ENCODE measurements at regions not wholly inside any gene's neighbourhood (a gene's known extent, or its start where the extent isn't known, plus 50 kb on each side); places are given as distances from the start of the nearest gene placed in this dataset.

DNA sequence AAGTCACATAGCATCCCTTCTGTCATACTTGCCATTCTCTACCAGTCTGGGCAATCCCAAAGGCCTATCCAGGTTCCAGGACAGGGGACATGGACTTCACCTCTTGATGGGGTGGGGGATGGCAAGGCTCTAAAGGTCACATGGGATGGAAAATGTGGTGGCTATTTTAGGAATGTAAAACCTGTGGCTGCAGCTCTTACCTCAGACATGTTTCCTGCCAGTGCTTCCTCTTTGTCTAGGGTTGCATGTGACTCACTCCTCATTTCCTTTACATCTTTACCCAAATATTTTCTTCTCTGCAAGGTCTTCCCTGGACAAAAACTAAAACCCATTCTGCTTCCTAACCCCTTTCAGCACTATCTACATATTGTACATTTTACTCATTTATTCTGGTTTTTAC is 135.7 kb downstream of the BTBD3 start:
- no peak for DNase-seq (ENCODE audit: extremely low spot score)
- TF ChIP-seq, protein P1, sequence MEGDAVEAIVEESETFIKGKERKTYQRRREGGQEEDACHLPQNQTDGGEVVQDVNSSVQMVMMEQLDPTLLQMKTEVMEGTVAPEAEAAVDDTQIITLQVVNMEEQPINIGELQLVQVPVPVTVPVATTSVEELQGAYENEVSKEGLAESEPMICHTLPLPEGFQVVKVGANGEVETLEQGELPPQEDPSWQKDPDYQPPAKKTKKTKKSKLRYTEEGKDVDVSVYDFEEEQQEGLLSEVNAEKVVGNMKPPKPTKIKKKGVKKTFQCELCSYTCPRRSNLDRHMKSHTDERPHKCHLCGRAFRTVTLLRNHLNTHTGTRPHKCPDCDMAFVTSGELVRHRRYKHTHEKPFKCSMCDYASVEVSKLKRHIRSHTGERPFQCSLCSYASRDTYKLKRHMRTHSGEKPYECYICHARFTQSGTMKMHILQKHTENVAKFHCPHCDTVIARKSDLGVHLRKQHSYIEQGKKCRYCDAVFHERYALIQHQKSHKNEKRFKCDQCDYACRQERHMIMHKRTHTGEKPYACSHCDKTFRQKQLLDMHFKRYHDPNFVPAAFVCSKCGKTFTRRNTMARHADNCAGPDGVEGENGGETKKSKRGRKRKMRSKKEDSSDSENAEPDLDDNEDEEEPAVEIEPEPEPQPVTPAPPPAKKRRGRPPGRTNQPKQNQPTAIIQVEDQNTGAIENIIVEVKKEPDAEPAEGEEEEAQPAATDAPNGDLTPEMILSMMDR (IDR thresholded peaks at IDR 0.05; ENCODE audit: control extremely low read depth, extremely low read depth, low read depth, missing control alignments): no peak
- CTCF ChIA-PET: no interaction called here
- POLR2A ChIA-PET: no interaction called here

DNA sequence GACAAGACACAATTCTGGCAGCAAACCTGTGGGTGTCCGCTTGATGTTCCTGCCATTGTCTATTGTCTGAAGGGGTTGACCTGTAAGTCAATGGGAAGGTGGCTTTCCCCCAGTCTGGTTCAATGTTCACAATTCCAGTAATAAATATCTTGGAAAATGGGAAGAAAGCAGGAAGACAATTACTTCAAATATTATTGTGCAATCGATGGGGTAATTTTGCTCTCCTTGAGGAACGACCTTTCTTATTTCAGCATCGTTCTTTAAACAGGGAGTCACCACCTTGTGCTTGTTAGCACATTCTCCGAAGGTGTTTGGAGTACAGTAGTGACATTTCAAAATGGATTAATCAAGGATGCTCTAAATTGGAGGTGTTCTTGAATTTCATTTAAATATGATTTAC is 136.9 kb downstream of the BTBD3 start:
- TF ChIP-seq, protein P1 (IDR thresholded peaks at IDR 0.05; ENCODE audit: control extremely low read depth, extremely low read depth, low read depth, missing control alignments): no peak
- ChIA-PET CTCF (no interaction called here), POLR2A (no interaction called here)
- no peak for DNase-seq (ENCODE audit: extremely low spot score)

DNA sequence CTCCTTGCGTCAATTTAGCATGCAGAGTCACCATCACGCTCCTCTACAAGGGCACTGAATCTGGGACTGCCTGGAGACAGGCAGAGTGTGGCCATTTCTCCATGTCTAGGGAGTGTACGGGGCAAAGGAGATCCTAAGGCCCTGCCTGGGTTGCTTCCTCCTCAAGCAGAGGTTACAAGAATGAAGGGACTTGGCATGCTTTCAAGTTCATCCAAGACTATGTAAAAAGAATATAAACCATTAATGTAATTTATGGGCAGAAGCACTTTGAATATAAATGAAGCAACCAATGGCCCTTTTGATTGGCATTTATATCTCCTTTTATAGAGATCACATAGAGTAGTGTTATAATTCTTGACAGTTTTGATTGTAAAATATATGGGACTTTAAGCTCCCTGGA is 137.5 kb downstream of the BTBD3 start:
- POLR2A ChIA-PET: no interaction called here
- TF ChIP-seq, protein P1 (IDR thresholded peaks at IDR 0.05; ENCODE audit: control extremely low read depth, extremely low read depth, low read depth, missing control alignments): no peak
- DNase-seq (ENCODE audit: extremely low spot score): no peak
- CTCF ChIA-PET: interaction anchor here (0.7 kb wide), 1 partner anchor 10 kb away, joined by 3 read pairs; no protein-coding TSS in a partner anchor

DNA sequence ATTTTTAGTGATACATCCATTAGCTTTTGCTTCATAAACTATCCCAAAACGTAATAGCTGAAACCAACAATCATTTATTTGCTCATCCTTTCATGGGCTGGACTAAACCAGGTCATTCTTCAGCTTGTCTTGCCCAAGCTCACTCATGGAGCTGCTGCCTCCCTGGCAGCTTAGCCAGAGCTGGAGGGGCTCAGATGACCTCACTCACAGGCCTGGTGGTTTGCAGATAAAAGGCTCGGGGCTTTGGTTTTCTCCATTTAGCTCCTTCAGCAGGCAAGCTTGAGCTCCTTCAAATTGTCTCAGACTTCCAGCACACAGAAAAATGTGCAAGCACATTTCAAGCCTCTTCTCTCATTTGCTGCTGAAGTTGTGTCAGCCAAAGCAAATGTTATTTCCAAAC is 139.1 kb downstream of the BTBD3 start:
- DNase-seq (ENCODE audit: extremely low spot score): no peak
- ChIA-PET CTCF (no interaction called here), POLR2A (no interaction called here)

DNA sequence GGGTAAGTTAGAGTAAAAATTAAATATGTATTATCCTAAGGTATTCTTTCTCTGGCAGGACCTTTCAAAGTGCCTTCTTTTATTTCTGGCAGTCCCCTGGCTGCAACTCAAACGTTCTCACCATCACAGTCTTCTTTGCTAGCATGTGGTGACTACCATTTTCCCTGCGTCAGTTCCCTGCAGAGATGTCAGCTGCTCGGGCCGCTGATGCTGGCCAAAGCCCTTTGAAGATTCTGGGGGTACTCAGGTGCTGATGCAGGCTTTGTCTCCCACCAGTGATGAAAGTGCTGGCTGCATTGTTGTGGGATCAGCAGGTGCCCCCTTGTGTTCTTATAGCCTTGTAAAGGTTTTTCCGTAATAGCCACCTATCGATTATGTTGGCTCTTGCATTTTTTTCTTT is 140.1 kb downstream of the BTBD3 start:
- CTCF ChIA-PET: interaction anchor here (0.8 kb wide), 1 partner anchor 45 kb away, joined by 3 read pairs; no protein-coding TSS in a partner anchor
- DNase-seq (ENCODE audit: extremely low spot score): no peak
- TF ChIP-seq, protein P1 (IDR thresholded peaks at IDR 0.05; ENCODE audit: control extremely low read depth, extremely low read depth, low read depth, missing control alignments): no peak
- POLR2A ChIA-PET: no interaction called here

More for the DNA sequence above, 139.1 kb downstream of the BTBD3 start:
- TF ChIP-seq, protein P1 (IDR thresholded peaks at IDR 0.05; ENCODE audit: control extremely low read depth, extremely low read depth, low read depth, missing control alignments): no peak

DNA sequence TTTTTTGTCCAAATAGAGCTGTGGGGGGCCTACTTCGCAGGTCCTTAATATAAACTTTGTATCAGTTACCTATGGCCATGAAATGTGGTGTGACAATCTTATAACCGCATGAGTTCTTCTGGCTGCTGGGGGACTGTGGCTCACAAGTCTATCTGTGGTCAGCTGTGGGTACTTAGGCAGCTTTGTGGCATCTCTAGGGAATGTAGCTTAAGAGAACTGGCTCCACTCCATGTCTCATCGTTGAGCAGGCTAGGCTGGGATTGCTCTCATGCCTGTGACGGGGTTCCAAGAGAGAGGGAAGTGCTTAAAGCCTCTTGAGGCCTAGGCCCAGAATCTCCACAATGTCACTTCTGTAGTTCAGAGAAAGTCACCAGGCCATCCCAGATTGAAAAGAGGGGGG is 140.5 kb downstream of the BTBD3 start:
- DNase-seq (ENCODE audit: extremely low spot score): no peak
- CTCF ChIA-PET: interaction anchor here (0.8 kb wide), 1 partner anchor 45 kb away, joined by 3 read pairs; no protein-coding TSS in a partner anchor
- POLR2A ChIA-PET: no interaction called here
- TF ChIP-seq, protein P1 (IDR thresholded peaks at IDR 0.05; ENCODE audit: control extremely low read depth, extremely low read depth, low read depth, missing control alignments): no peak

DNA sequence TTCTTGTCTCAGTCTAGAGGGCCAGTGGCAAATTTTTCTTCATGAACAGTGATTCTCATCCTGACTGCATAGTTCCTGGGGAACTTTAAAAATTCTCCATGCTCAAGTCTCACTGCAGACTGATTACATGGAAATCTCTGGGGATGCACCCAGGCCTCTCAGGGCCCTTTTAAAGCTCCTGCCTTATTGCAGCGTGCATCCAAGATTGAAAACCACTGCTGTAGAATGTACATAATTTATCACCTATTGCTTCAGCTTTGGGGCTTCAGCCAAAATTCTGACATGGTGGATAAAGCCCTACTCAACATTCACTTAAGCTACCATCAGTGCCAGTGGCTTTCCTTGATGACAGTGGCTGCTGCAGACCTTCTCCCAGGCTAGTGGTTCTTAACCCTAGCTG is 143.8 kb downstream of the BTBD3 start:
- no peak for DNase-seq (ENCODE audit: extremely low spot score)
- ChIA-PET CTCF (interaction anchor here (0.7 to 1.7 kb wide), 2 partner anchors 8 to 49 kb away, joined by 3 to 4 read pairs; no protein-coding TSS in a partner anchor), POLR2A (no interaction called here)
- TF ChIP-seq, protein P1 (IDR thresholded peaks at IDR 0.05; ENCODE audit: control extremely low read depth, extremely low read depth, low read depth, missing control alignments): no peak

All from GM10248 (cell line).